Neural progenitor cell (in vitro differentiated cells): ENCODE measurements at regions not wholly inside any gene's neighbourhood (a gene's known extent, or its start where the extent isn't known, plus 50 kb on each side); places are given as distances from the start of the nearest gene placed in this dataset.

Experiments
- CTCF ChIP-seq: fragments of 200-600 bp; sonication (generic); IDR thresholded peaks from 2 replicates; pipeline ENCODE4 v1.5.1; 2017; ENCODE audit warnings: antibody characterized with exemption, mild to moderate bottlenecking
- EZH2 ChIP-seq: fragments of 200-600 bp; sonication (generic); IDR thresholded peaks from 2 replicates; pipeline ENCODE4 v1.6.1; 2017; ENCODE audit warnings: antibody characterized with exemption, mild to moderate bottlenecking, moderate library complexity

- TF ChIP-seq EZH2 (no peak), CTCF (no peak)
These were observed 129.8 kb downstream of the HNMT start for GRCh38 chr2:138094031-138094430.
